H1 (cell line): ENCODE measurements at regions not wholly inside any gene's neighbourhood (a gene's known extent, or its start where the extent isn't known, plus 50 kb on each side); places are given as distances from the start of the nearest gene placed in this dataset.

ENCODE experiments used
- CHD7 ChIP-seq: fragments of 300-600 bp; sonication (generic); IDR thresholded peaks from 2 replicates; pipeline ENCODE4 v1.7.1; 2012; ENCODE audit warnings: low read length, moderate library complexity, mild to moderate bottlenecking, inconsistent platforms; ENCODE audit not compliant: insufficient replicate concordance
- CTCF ChIP-seq, 3 experiments: IDR thresholded peaks; 1 replicate in 2 of 3; 2 replicates in 1 of 3; pipeline versions ENCODE4 v1.5.1 to v1.6.1; 2011; ENCODE audit warnings: low read length in 3 of 3, mild to moderate bottlenecking in 3 of 3, inconsistent platforms in 2 of 3, low read depth in 1 of 3, moderate library complexity in 1 of 3; ENCODE audit not compliant: insufficient read depth in 1 of 3; ENCODE audit errors: control extremely low read depth in 1 of 3
- NRF1 ChIP-seq: IDR thresholded peaks from 2 replicates; pipeline ENCODE4 v1.6.1; 2011; ENCODE audit warnings: mild to moderate bottlenecking, low read depth, low read length, improper control_type of control experiment
- RNF2 ChIP-seq: fragments of 200-900, 300-1000 bp; sonication (generic); IDR thresholded peaks from 2 replicates; pipeline ENCODE4 v1.7.1; 2016; ENCODE audit warnings: borderline replicate concordance, low read depth, mild to moderate bottlenecking, antibody characterized with exemption, low read length; ENCODE audit not compliant: poor library complexity, severe bottlenecking; ENCODE audit errors: missing control alignments
- SAP30 ChIP-seq: fragments of 300-600 bp; sonication (generic); IDR thresholded peaks from 2 replicates; pipeline ENCODE4 v1.7.1; 2012; ENCODE audit warnings: low read length, moderate library complexity, mild to moderate bottlenecking, inconsistent platforms; ENCODE audit not compliant: insufficient read depth, insufficient replicate concordance
- SP4 ChIP-seq: IDR thresholded peaks from 2 replicates; pipeline ENCODE4 v1.6.1; 2012; ENCODE audit warnings: low read length, inconsistent platforms

GRCh38 chr4:108426493-108426892 is 193.9 kb upstream of the RPL34 start (continued):
- TF ChIP-seq CHD7 (no peak), RNF2 (no peak), CTCF (IDR thresholded peaks at IDR 0.05; ENCODE audit: control extremely low read depth in 1 of 3, insufficient read depth in 1 of 3, low read depth in 1 of 3, low read length in 3 of 3) (no peak), SAP30 (no peak), NRF1 (no peak), SP4 (no peak)
